Stomach (tissue), 8 donors: ENCODE measurements at regions not wholly inside any gene's neighbourhood (a gene's known extent, or its start where the extent isn't known, plus 50 kb on each side); places are given as distances from the start of the nearest gene placed in this dataset.

Source experiments
- DNase-seq, 2 donors: peaks; one replicate each; pipeline versions ENCODE4 v3.0.0 to v3.0.0-alpha.2; 2013 to 2019
- H3K27ac ChIP-seq, 5 donors: fragments of 200-600 bp in 4 of 5; sonication (generic) in 4 of 5; one replicate each; pipeline ENCODE4 v1.5.1; 2013 to 2019; ENCODE audit warnings: mild to moderate bottlenecking in 1 of 5, moderate library complexity in 1 of 5
- H3K27me3 ChIP-seq, 3 donors: fragments of 200-600 bp; sonication (generic); one replicate each; pipeline ENCODE4 v1.5.1; 2017 to 2019; ENCODE audit warnings: mixed run types in 1 of 3
- H3K36me3 ChIP-seq, 4 donors: fragments of 200-600 bp; sonication (generic); 1 replicate in 3 of 4; 2 replicates in 1 of 4; pipeline ENCODE4 v1.5.1; 2016 to 2019
- H3K4me1 ChIP-seq, 4 donors: fragments of 200-600 bp; sonication (generic); one replicate each; pipeline ENCODE4 v1.5.1; 2016 to 2019
- H3K4me3 ChIP-seq, 4 donors: fragments of 200-600 bp; sonication (generic) in 3 of 4; one replicate each; pipeline ENCODE4 v1.5.1; 2016 to 2019; ENCODE audit warnings: mild to moderate bottlenecking in 1 of 4
- H3K9me3 ChIP-seq, 4 donors: fragments of 200-600 bp; sonication (generic); one replicate each; pipeline ENCODE4 v1.5.1; 2016 to 2019
- EP300 ChIP-seq: sonication (generic); formaldehyde crosslinking; IDR thresholded peaks from one replicate; pipeline ENCODE4 v1.6.1; 2017; ENCODE audit warnings: antibody characterized with exemption
- POLR2A ChIP-seq, 4 donors: fragments of 450-650 bp; IDR thresholded peaks; one replicate each; pipeline ENCODE4 v1.6.1; 2016; ENCODE audit warnings: antibody characterized with exemption in 4 of 4, control low read depth in 2 of 4, mild to moderate bottlenecking in 1 of 4, moderate library complexity in 1 of 4
- POLR2AphosphoS5 ChIP-seq, 3 donors: sonication (generic); formaldehyde crosslinking; IDR thresholded peaks; one replicate each; pipeline ENCODE4 v1.6.1; 2016; ENCODE audit warnings: antibody characterized with exemption in 3 of 3
- WGBS, 5 donors: extraction: QIAGEN DNeasy Blood & Tissue Kit in 3 of 5; methylation state at CpG; one replicate each; pipeline versions ENCODE4 v1.1.5 to v1.1.7; 2013 to 2018; 5-methylcytosine and 5-hydroxymethylcytosine counted together
- intact Hi-C: fragments of 100-400 bp; cut with DNase I; formaldehyde crosslinking; loops from one replicate; pipeline ENCODE4 v1.15.1; 2023; ENCODE audit warnings: low total_unique reads
- TF ChIP-seq, protein P1 (sequence below), 7 experiments: fragments of 450-650 bp in 4 of 7; fragments of 200-600 bp in 3 of 7; sonication (generic) in 3 of 7; IDR thresholded peaks; one replicate each; pipeline ENCODE4 v1.5.1; 2016 to 2019; ENCODE audit warnings: antibody characterized with exemption in 7 of 7, control low read depth in 2 of 7, mild to moderate bottlenecking in 1 of 7
- donor health status: healthy with polysubstance abuse.
- donor health status: Bipolar disorder and iron deficiency.
- donor health status: healthy.

DNA sequence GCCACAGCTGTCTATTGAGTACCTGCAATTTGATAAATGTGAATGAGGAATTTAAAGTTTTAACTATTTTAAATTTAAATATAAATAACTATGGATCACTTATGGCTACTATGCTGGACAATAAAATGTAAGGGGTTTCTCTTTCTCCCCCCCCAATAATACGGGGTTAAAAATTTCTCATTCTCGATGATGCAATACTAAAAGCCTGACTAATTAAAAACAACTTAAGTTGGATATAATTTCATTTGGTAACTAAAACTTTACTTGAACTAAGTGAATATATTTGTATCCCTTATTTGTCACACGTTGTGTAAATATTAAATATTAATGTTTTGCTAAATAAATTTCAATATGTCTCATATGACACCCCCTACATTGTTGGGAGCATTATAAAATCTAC lies 297.3 kb downstream of the GRB14 start:
- H3K4me3 ChIP-seq, result no peak overlapping the region
- peaks cover 0 to 9% (median 2%) of the 10 kb centered on the region in 4 donors for H3K9me3 ChIP-seq
- DNase-seq, result no peak
- intact Hi-C loops, result no loop called here
- 65 to 79% (median 76%) methylated on average over 3 of the region's 3 CpGs for WGBS, 5 donors
- TF ChIP-seq, protein P1, sequence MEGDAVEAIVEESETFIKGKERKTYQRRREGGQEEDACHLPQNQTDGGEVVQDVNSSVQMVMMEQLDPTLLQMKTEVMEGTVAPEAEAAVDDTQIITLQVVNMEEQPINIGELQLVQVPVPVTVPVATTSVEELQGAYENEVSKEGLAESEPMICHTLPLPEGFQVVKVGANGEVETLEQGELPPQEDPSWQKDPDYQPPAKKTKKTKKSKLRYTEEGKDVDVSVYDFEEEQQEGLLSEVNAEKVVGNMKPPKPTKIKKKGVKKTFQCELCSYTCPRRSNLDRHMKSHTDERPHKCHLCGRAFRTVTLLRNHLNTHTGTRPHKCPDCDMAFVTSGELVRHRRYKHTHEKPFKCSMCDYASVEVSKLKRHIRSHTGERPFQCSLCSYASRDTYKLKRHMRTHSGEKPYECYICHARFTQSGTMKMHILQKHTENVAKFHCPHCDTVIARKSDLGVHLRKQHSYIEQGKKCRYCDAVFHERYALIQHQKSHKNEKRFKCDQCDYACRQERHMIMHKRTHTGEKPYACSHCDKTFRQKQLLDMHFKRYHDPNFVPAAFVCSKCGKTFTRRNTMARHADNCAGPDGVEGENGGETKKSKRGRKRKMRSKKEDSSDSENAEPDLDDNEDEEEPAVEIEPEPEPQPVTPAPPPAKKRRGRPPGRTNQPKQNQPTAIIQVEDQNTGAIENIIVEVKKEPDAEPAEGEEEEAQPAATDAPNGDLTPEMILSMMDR (IDR thresholded peaks at IDR 0.05), result no peak
- no peak for TF ChIP-seq EP300
- TF ChIP-seq POLR2A (IDR thresholded peaks at IDR 0.05), result no peak
- no peak for TF ChIP-seq POLR2AphosphoS5 (IDR thresholded peaks at IDR 0.05)
- H3K4me1 ChIP-seq, result no peaks in the 10 kb centered on the region
- no peaks in the 10 kb centered on the region for H3K27me3 ChIP-seq
- no peaks in the 10 kb centered on the region for H3K36me3 ChIP-seq
- no peak overlapping the region for H3K27ac ChIP-seq

DNA sequence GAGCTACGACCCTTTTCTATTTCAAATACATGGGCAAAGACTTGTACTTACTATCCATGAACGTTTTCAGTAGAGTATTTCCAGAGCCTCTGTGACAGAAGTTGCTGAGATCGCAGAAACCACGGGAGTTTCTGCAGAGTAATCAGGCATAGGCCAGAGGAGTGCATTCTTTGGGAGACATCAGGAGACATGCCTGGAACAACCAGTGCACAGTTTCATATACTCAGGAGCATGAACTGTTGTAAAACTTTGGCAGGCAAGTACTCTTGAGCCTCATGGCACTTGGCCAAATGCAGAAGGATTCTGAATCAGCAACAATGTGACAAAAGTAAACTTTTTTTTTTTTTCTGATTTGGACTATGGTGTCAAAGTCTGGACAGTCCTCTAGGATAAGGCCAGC lies 307.1 kb downstream of the GRB14 start:
- H3K4me3 ChIP-seq, result no peak overlapping the region
- no peaks in the 10 kb centered on the region for H3K9me3 ChIP-seq
- WGBS, 5 donors, result 46 to 63% (median 57%) methylated on average over 4 of the region's 4 CpGs
- peak in 1 of 2 donors; percentile 41 for DNase-seq
- intact Hi-C loops, result no loop called here
- H3K27ac ChIP-seq, result no peak overlapping the region
- H3K27me3 ChIP-seq, result no peaks in the 10 kb centered on the region
- H3K36me3 ChIP-seq, result no peaks in the 10 kb centered on the region
- peaks cover 0 to 8% (median 0%) of the 10 kb centered on the region in 4 donors for H3K4me1 ChIP-seq
- TF ChIP-seq, protein P1 (IDR thresholded peaks at IDR 0.05), result no peak
- no peak for TF ChIP-seq POLR2A (IDR thresholded peaks at IDR 0.05)
- no peak for TF ChIP-seq EP300
- no peak for TF ChIP-seq POLR2AphosphoS5 (IDR thresholded peaks at IDR 0.05)

DNA sequence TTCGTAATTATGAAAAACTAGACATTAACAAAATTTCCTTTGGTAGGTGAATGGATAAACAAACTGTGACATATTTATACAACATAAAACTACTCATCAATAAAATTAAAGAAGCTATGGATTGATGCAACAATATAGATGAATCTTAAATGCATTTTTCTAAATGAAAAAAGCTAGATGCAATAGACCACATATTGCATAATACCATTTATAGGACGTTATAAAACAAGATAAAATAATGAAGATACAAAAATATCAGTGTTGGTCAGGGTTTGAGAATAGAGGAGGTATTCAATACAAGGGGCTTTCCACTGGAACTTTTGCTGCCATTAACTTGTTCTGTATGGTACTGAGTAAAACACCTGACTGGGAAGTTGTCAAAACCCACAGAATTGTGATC lies 314.4 kb downstream of the GRB14 start:
- H3K36me3 ChIP-seq, result no peaks in the 10 kb centered on the region
- no peaks in the 10 kb centered on the region for H3K4me1 ChIP-seq
- intact Hi-C loops, result no loop called here
- H3K4me3 ChIP-seq, result no peak overlapping the region
- no peak for TF ChIP-seq POLR2AphosphoS5 (IDR thresholded peaks at IDR 0.05)
- TF ChIP-seq, protein P1 (IDR thresholded peaks at IDR 0.05), result no peak
- TF ChIP-seq EP300, result no peak
- no peak for TF ChIP-seq POLR2A (IDR thresholded peaks at IDR 0.05)
- no peaks in the 10 kb centered on the region for H3K27me3 ChIP-seq
- H3K9me3 ChIP-seq, result no peaks in the 10 kb centered on the region
- 74 to 79% (median 76%) methylated on average over 2 of the region's 2 CpGs for WGBS, 5 donors
- no peak overlapping the region for H3K27ac ChIP-seq
- no peak for DNase-seq

DNA sequence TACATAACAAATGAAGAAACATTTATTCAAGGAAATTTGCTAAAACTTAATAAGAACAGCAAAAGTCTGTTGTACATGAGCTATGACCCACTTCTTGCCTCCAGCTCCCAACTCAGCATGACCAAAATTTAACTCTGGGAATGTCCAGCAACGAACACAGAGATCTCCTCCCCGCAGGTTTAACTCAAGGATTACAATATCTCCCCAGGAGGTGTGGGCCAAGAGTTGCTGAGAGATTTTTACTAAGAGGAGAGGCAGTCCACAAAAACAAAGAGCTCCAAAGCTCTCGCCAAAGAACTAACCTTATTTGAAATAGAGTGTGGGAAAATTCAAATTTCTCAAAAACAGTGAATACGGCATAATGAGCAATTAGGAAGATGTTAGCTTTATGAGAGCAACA lies 318.5 kb downstream of the GRB14 start:
- H3K36me3 ChIP-seq, result no peaks in the 10 kb centered on the region
- no peak for DNase-seq
- H3K4me3 ChIP-seq, result no peak overlapping the region
- H3K4me1 ChIP-seq, result no peaks in the 10 kb centered on the region
- H3K9me3 ChIP-seq, result no peaks in the 10 kb centered on the region
- TF ChIP-seq POLR2AphosphoS5 (IDR thresholded peaks at IDR 0.05) (no peak), POLR2A (IDR thresholded peaks at IDR 0.05) (no peak), EP300 (no peak)
- TF ChIP-seq, protein P1 (IDR thresholded peaks at IDR 0.05), result no peak
- 67 to 77% (median 72%) methylated on average over 4 of the region's 4 CpGs for WGBS, 5 donors
- intact Hi-C loops, result no loop called here
- no peak overlapping the region for H3K27ac ChIP-seq
- no peaks in the 10 kb centered on the region for H3K27me3 ChIP-seq
